Glomerular visceral epithelial cell (primary cell): ENCODE measurements at regions not wholly inside any gene's neighbourhood (a gene's known extent, or its start where the extent isn't known, plus 50 kb on each side); places are given as distances from the start of the nearest gene placed in this dataset.

Source experiments
- DNase-seq: peaks from one replicate; pipeline ENCODE4 v3.0.0-alpha.2; 2016; ENCODE audit errors: extremely low spot score

- peak; percentile 22 for DNase-seq
Observed at GRCh38 chr21:26739189-26739588, 106.0 kb downstream of the ADAMTS1 start.

DNA sequence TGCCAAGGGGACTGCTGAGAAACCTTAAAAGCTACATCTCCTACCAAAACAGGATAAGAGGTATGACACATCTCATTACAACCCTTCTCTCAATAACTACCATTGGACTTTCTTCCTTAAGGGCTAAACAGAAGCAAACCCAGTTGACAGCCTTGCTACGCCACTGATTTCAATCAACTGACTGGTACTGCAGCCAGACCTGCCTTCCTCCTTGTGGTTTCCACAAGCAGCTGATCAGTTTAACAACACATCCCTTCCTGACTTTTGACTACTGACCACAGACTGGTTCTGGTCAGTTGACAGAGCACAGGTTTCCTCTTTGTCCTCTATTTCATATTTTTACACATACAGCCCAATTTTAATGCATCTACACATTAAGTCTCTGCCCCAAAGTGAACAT lies 108.8 kb downstream of the ADAMTS1 start:
- no peak for DNase-seq

GRCh38 chr21:26732432-26733221 lies 112.6 kb downstream of the ADAMTS1 start:
- DNase-seq, result peak; percentile 58

- peak; percentile 8 for DNase-seq
Observed at GRCh38 chr21:26719750-26720149, 125.5 kb downstream of the ADAMTS1 start.

GRCh38 chr21:26717146-26717739 lies 128.0 kb downstream of the ADAMTS1 start:
- peak; percentile 26 for DNase-seq

- DNase-seq, result peak; percentile 68
Observed at GRCh38 chr21:26715878-26716506, 129.2 kb downstream of the ADAMTS1 start.

DNA sequence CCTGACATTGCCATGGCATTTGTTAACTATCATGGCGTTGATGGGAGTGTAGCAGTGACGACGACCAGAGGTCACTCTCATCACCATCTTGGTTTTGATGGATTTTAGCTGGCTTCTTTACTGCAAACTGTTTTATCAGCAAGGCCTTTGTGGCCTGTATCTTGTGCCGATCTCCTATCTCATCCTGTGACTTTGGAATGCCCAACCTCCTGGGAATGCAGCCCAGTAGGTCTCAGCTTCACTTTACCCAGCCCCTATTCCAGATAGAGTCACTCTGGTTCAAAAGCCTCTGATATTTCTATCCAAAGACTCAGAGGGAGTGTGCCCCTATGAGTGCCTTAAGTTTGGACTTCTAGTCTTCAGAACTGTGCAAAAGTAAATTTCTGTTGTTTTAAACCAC lies 130.1 kb downstream of the ADAMTS1 start:
- no peak for DNase-seq

- DNase-seq, result no peak
Observed at GRCh38 chr21:26710155-26710554, 135.1 kb downstream of the ADAMTS1 start.

DNA sequence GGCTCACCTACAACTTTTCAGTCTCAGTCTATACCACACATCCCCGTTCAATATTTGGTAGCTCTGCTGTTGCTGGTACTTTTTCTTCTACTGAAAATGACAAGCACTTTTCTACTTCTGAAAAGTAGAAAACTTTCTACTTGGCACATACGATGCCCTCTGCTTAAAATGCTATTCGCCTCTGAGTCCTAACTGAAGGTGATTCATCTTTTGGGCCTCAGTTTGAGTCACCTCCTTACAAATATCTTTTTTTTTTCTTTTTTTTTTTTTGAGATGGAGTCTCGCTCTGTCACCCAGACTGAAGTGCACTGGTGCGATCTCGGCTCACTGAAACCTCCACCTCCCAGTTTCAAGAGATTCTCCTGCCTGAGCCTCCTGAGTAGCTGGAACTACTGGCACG lies 136.0 kb upstream of the CYYR1 start:
- no peak for DNase-seq

GRCh38 chr21:26708223-26708800 lies 135.2 kb upstream of the CYYR1 start:
- no peak for DNase-seq

GRCh38 chr21:26707246-26707645 lies 134.2 kb upstream of the CYYR1 start:
- no peak for DNase-seq

GRCh38 chr21:26698416-26698815 lies 125.3 kb upstream of the CYYR1 start:
- DNase-seq, result no peak

- no peak for DNase-seq
Observed at GRCh38 chr21:26691416-26691815, 118.3 kb upstream of the CYYR1 start.

- no peak for DNase-seq
Observed at GRCh38 chr21:26686705-26687104, 113.6 kb upstream of the CYYR1 start.

GRCh38 chr21:26686278-26686677 lies 113.2 kb upstream of the CYYR1 start:
- DNase-seq, result peak; percentile 59

- DNase-seq, result no peak
Observed at GRCh38 chr21:26684889-26685288, 111.8 kb upstream of the CYYR1 start.

- DNase-seq, result no peak
Observed at GRCh38 chr21:26683996-26684395, 110.9 kb upstream of the CYYR1 start.

GRCh38 chr21:26679284-26679683 lies 106.2 kb upstream of the CYYR1 start:
- DNase-seq, result no peak

DNA sequence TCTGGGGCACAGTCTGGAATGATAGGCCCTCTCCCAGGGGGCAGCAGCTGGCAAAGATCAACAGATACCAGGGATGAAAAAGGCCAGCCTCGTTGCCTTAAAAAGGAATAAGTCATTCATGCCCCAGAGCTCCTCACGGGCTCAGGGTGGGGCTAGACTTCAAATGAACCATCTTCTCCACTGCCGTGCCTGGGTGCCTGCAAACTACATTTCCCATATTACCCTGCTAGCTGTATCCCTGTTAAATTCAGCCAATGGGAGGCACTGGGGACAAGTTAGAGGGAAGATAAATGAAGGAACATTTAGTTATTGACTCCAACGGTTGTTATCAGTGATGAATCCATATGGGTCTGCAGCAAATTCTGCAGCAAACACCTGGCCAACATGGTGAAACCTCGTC lies 101.2 kb upstream of the CYYR1 start:
- DNase-seq, result no peak

- DNase-seq, result no peak
Observed at GRCh38 chr21:26669215-26669764, 96.2 kb upstream of the CYYR1 start.

GRCh38 chr21:26659757-26660156 lies 86.7 kb upstream of the CYYR1 start:
- DNase-seq, result no peak

DNA sequence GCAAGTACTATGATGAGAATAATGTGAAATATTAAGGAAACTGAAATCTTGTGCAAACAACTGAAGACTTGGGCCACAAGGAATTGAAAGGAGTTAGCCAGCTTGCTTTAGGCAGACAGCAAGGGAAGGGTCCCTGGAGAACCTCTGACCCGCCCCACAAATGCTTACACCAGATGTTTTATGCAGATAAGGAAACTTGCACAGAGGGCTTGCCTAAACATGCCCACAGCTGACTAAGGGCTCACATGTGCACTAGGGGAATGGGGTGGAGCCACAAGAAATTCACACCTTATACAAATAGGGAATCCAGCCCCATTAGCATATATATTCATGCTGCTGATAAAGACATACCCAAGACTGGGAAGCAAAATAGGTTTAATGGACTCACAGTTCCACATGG lies 86.1 kb upstream of the CYYR1 start:
- no peak for DNase-seq
